HepG2 (cell line): ENCODE measurements at regions not wholly inside any gene's neighbourhood (a gene's known extent, or its start where the extent isn't known, plus 50 kb on each side); places are given as distances from the start of the nearest gene placed in this dataset.

Source experiments
- ARID2 ChIP-seq: sonication (generic); formaldehyde crosslinking; IDR thresholded peaks from 2 replicates; pipeline ENCODE4 v1.8.1; 2022; ENCODE audit warnings: mild to moderate bottlenecking, missing genetic modification reagents, borderline replicate concordance
- DMTF1 ChIP-seq: sonication (generic); formaldehyde crosslinking; IDR thresholded peaks from 2 replicates; pipeline ENCODE4 v1.4.0; 2020; ENCODE audit warnings: mild to moderate bottlenecking, missing genetic modification reagents
- HMG20A ChIP-seq: IDR thresholded peaks from 2 replicates; pipeline ENCODE4 v1.6.1; 2016; ENCODE audit warnings: borderline replicate concordance
- HNF1A ChIP-seq, 2 experiments: sonication (generic) in 1 of 2; formaldehyde crosslinking in 1 of 2; IDR thresholded peaks; 2 replicates each; pipeline versions ENCODE4 v1.4.0 to v1.6.1; 2016 to 2020; ENCODE audit warnings: borderline replicate concordance in 1 of 2, low read depth in 1 of 2, mild to moderate bottlenecking in 1 of 2, missing genetic modification reagents in 1 of 2
- HNF4A ChIP-seq: sonication (generic); formaldehyde crosslinking; IDR thresholded peaks from 2 replicates; pipeline ENCODE4 v1.4.0; 2020; ENCODE audit warnings: missing genetic modification reagents
- HNF4G ChIP-seq, 2 experiments: sonication (generic) in 1 of 2; formaldehyde crosslinking in 1 of 2; IDR thresholded peaks; 2 replicates each; pipeline versions ENCODE4 v1.4.0 to v1.6.1; 2011 to 2020; ENCODE audit warnings: borderline replicate concordance in 2 of 2, low read depth in 2 of 2, mild to moderate bottlenecking in 2 of 2, low read length in 1 of 2, missing genetic modification reagents in 1 of 2, moderate library complexity in 1 of 2
- IKZF4 ChIP-seq: sonication (generic); formaldehyde crosslinking; IDR thresholded peaks from 2 replicates; pipeline ENCODE4 v1.5.1; 2020; ENCODE audit warnings: borderline replicate concordance, mild to moderate bottlenecking, low read depth, missing genetic modification reagents; ENCODE audit errors: not compliant biosample characterization
- KLF15 ChIP-seq: sonication (generic); formaldehyde crosslinking; IDR thresholded peaks from 2 replicates; pipeline ENCODE4 v1.8.1; 2023; ENCODE audit warnings: borderline replicate concordance, mild to moderate bottlenecking, inconsistent platforms, missing genetic modification reagents, mixed read lengths
- MAFG ChIP-seq: sonication (generic); formaldehyde crosslinking; IDR thresholded peaks from 2 replicates; pipeline ENCODE4 v1.5.1; 2020; ENCODE audit warnings: mild to moderate bottlenecking, missing genetic modification reagents
- NFKBIZ ChIP-seq: IDR thresholded peaks from 2 replicates; pipeline ENCODE4 v1.6.1; 2018; ENCODE audit warnings: missing genetic modification reagents, missing compliant biosample characterization
- SMYD3 ChIP-seq: sonication (generic); formaldehyde crosslinking; IDR thresholded peaks from 2 replicates; pipeline ENCODE4 v1.8.1; 2023; ENCODE audit warnings: mild to moderate bottlenecking, missing genetic modification reagents
- SP1 ChIP-seq, 2 experiments: fragments of 450-650 bp in 1 of 2; sonication (generic) in 1 of 2; formaldehyde crosslinking in 1 of 2; IDR thresholded peaks; 2 replicates each; pipeline versions ENCODE4 v1.4.0 to v1.6.1; 2016 to 2020; ENCODE audit warnings: missing genetic modification reagents in 1 of 2
- TARDBP ChIP-seq: sonication (generic); formaldehyde crosslinking; IDR thresholded peaks from 2 replicates; pipeline ENCODE4 v1.8.0; 2022; ENCODE audit warnings: mild to moderate bottlenecking, missing genetic modification reagents
- ZC3H4 ChIP-seq: sonication (generic); formaldehyde crosslinking; IDR thresholded peaks from 2 replicates; pipeline ENCODE4 v1.4.0; 2020; ENCODE audit warnings: missing genetic modification reagents, borderline replicate concordance
- ZNF414 ChIP-seq: sonication (generic); formaldehyde crosslinking; IDR thresholded peaks from 2 replicates; pipeline ENCODE4 v1.5.0; 2020; ENCODE audit warnings: missing genetic modification reagents
- ZNF558 ChIP-seq: sonication (generic); formaldehyde crosslinking; IDR thresholded peaks from 2 replicates; pipeline ENCODE4 v1.9.0; 2022; ENCODE audit warnings: mild to moderate bottlenecking, missing genetic modification reagents, borderline replicate concordance
- ZNF616 ChIP-seq: sonication (generic); formaldehyde crosslinking; IDR thresholded peaks from 2 replicates; pipeline ENCODE4 v1.5.0; 2020; ENCODE audit warnings: low read depth, mild to moderate bottlenecking, missing genetic modification reagents
- ZNF878 ChIP-seq: sonication (generic); formaldehyde crosslinking; IDR thresholded peaks from 2 replicates; pipeline ENCODE4 v1.8.1; 2023; ENCODE audit warnings: mild to moderate bottlenecking, missing genetic modification reagents, moderate library complexity
- ZSCAN31 ChIP-seq: sonication (generic); formaldehyde crosslinking; IDR thresholded peaks from 2 replicates; pipeline ENCODE4 v1.5.0; 2020; ENCODE audit warnings: low read depth, mild to moderate bottlenecking, missing genetic modification reagents

GRCh38 chr10:52452600-52453493 is 138.8 kb downstream of the DKK1 start (continued):
- TF ChIP-seq DMTF1 (CRISPR knock-in tag) (no peak), ZNF616 (CRISPR knock-in tag) (no peak), ZNF878 (CRISPR knock-in tag) (no peak; the same call in 1 of the 2 replicates), SP1 (IDR thresholded peaks at IDR 0.05) (no peak), SP1 (CRISPR knock-in tag; IDR thresholded peaks at IDR 0.05) (no peak), TARDBP (peak; percentile 91), HNF4G (IDR thresholded peaks at IDR 0.05; ENCODE audit: borderline replicate concordance, low read depth, low read length) (0 out of 2 replicates have a peak, but pooled peaks have one; percentile 58), HNF4G (CRISPR knock-in tag; IDR thresholded peaks at IDR 0.05; ENCODE audit: borderline replicate concordance, low read depth) (no peak), HNF1A (IDR thresholded peaks at IDR 0.05; ENCODE audit: low read depth) (peak; percentile 78), HNF1A (CRISPR knock-in tag; IDR thresholded peaks at IDR 0.05; ENCODE audit: borderline replicate concordance) (peak; percentile 55; the same call in 1 of the 2 replicates), MAFG (CRISPR knock-in tag) (no peak), HMG20A (CRISPR knock-in tag) (peak; percentile 90), HNF4A (CRISPR knock-in tag) (peak; percentile 49; the same call in 1 of the 2 replicates), SMYD3 (CRISPR knock-in tag) (0 out of 2 replicates have a peak, but pooled peaks have one; percentile 79), ZNF414 (CRISPR knock-in tag) (peak; percentile 48; the same call in 1 of the 2 replicates), KLF15 (CRISPR knock-in tag) (no peak), ZC3H4 (CRISPR knock-in tag) (no peak), IKZF4 (no peak), ZNF558 (CRISPR knock-in tag) (no peak), ARID2 (CRISPR knock-in tag) (peak; percentile 75; the same call in 1 of the 2 replicates), NFKBIZ (CRISPR knock-in tag) (no peak), ZSCAN31 (CRISPR knock-in tag) (0 out of 2 replicates have a peak, but pooled peaks have one; percentile 47)
